Skeletal muscle satellite cell (primary cell): ENCODE measurements at regions not wholly inside any gene's neighbourhood (a gene's known extent, or its start where the extent isn't known, plus 50 kb on each side); places are given as distances from the start of the nearest gene placed in this dataset.

Source experiments
- H3K27me3 ChIP-seq: 2 replicates; pipeline ENCODE4 v1.7.0; 2013; ENCODE audit warnings: low read length; ENCODE audit not compliant: control insufficient read depth, insufficient read depth
- H3K36me3 ChIP-seq: 2 replicates; pipeline ENCODE4 v1.7.0; 2013; ENCODE audit warnings: mild to moderate bottlenecking, control low read depth, low read length; ENCODE audit not compliant: insufficient read depth
- H3K4me1 ChIP-seq: 2 replicates; pipeline ENCODE4 v1.7.0; 2013; ENCODE audit warnings: low read length; ENCODE audit not compliant: control insufficient read depth, insufficient read depth
- H3K4me2 ChIP-seq: 2 replicates; pipeline ENCODE4 v1.7.0; 2013; ENCODE audit warnings: mild to moderate bottlenecking, low read length
- H3K4me3 ChIP-seq: 2 replicates; pipeline ENCODE4 v1.7.0; 2013; ENCODE audit warnings: low read length
- H3K9ac ChIP-seq: 2 replicates; pipeline ENCODE4 v1.7.0; 2013; ENCODE audit warnings: mild to moderate bottlenecking, low read depth, low read length, moderate library complexity
- H3K9me3 ChIP-seq: replicated peaks from 2 replicates; pipeline ENCODE4 v1.7.0; 2013; ENCODE audit warnings: mild to moderate bottlenecking, control low read depth, low read length

GRCh38 chr6:79833264-79833963 is 113.9 kb downstream of the ELOVL4 start:
- H3K4me3 ChIP-seq: no peak overlapping the region
- H3K27me3 ChIP-seq: no peaks in the 10 kb centered on the region
- no peaks in the 10 kb centered on the region for H3K4me1 ChIP-seq
- no peaks in the 10 kb centered on the region for H3K36me3 ChIP-seq
- no peaks in the 10 kb centered on the region for H3K9me3 ChIP-seq
- H3K9ac ChIP-seq: no peak overlapping the region
- no peak overlapping the region for H3K4me2 ChIP-seq

DNA sequence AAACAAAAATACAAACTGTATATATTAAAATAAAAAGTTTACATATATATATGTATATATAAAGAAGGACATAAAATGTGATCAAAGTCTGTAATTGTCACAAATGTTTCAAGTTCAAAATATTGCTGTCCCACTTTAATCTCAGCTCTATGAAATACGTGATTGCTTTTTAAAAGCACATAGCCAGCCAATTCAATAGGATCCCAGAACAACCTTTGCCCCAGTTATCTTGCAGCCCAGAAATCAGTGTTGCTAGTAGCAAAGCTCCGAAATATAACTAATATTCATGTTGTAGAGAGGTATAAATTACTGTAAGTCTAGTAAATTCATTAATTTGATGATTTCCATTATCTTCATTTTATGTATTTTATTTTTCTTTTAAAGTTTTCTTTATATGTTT is 114.6 kb downstream of the ELOVL4 start:
- H3K4me3 ChIP-seq: no peak overlapping the region
- H3K4me2 ChIP-seq: no peak overlapping the region
- H3K27me3 ChIP-seq: no peaks in the 10 kb centered on the region
- H3K4me1 ChIP-seq: no peaks in the 10 kb centered on the region
- no peak overlapping the region for H3K9ac ChIP-seq
- no peaks in the 10 kb centered on the region for H3K9me3 ChIP-seq
- no peaks in the 10 kb centered on the region for H3K36me3 ChIP-seq

DNA sequence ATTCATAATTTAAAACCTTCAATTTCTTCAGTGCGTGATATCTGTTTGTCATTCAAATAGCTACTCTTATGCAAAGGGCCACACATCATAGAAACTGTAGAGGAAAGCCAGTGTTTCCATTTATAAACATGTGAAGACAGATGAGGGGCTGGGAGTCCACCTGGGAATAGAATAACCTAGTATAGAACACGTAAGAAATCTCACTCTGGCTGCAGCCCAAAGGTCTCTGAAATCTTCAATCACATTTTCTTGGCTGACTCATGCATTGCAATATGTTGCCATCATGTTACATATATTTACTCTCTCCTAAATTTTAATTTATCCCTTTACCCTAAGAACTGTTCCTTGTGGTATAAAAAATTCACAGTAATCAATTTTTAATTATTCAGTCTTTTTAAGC is 123.2 kb downstream of the ELOVL4 start:
- Histone ChIP-seq H3K9ac (no peak overlapping the region), H3K4me3 (no peak overlapping the region), H3K36me3 (no peaks in the 10 kb centered on the region), H3K27me3 (peaks cover 17% of the 10 kb centered on the region), H3K4me2 (no peak overlapping the region), H3K4me1 (no peaks in the 10 kb centered on the region), H3K9me3 (no peaks in the 10 kb centered on the region)

DNA sequence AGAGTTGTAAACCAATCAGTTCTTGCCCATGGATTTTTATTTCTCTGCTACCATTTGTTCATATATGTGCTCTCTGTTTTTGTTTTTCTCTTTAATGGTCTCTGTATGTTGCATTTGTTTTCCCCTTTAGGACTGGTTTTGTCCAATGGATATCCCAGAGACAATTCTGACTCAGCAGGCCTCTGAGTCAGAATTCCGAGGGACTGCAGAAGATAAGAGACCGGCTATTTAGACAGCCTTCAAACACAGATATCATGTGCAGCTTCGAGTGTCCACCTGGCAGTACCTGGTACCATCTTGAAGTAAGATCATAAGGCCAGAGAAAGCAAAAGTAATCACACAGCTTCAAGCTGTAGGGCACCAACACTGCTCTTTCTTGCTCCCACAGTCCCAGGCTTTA is 125.5 kb downstream of the ELOVL4 start:
- Histone ChIP-seq H3K4me2 (no peak overlapping the region), H3K9ac (no peak overlapping the region), H3K4me3 (no peak overlapping the region), H3K4me1 (no peaks in the 10 kb centered on the region), H3K27me3 (peaks cover 14% of the 10 kb centered on the region), H3K36me3 (no peaks in the 10 kb centered on the region), H3K9me3 (no peaks in the 10 kb centered on the region)

GRCh38 chr6:79818471-79818870 is 128.9 kb downstream of the ELOVL4 start:
- Histone ChIP-seq H3K4me3 (no peak overlapping the region), H3K4me2 (no peak overlapping the region), H3K27me3 (peaks cover 7% of the 10 kb centered on the region), H3K9ac (no peak overlapping the region), H3K36me3 (no peaks in the 10 kb centered on the region), H3K4me1 (no peaks in the 10 kb centered on the region), H3K9me3 (no peaks in the 10 kb centered on the region)

DNA sequence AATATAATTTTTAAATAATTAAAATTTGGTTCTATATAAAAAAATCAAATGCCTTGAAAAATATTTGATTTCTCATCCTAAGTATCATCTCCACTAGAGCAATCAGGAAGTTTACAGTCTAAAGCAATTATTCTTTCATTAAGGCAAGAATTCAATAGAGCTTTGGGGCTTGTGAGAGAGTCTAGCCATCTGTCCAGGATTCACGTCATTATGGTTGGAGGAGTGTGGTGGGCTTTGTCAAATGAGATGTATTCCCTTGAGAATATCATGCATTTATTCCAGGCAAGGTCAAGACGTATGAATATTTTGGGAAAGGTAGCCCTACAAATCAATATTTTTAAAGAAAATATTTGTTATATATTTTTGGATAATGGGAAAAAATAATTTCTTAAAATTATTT is 132.4 kb downstream of the ELOVL4 start:
- Histone ChIP-seq H3K4me3 (no peak overlapping the region), H3K4me2 (no peak overlapping the region), H3K9me3 (no peaks in the 10 kb centered on the region), H3K9ac (no peak overlapping the region), H3K36me3 (no peaks in the 10 kb centered on the region), H3K27me3 (peaks cover 13% of the 10 kb centered on the region), H3K4me1 (no peaks in the 10 kb centered on the region)

DNA sequence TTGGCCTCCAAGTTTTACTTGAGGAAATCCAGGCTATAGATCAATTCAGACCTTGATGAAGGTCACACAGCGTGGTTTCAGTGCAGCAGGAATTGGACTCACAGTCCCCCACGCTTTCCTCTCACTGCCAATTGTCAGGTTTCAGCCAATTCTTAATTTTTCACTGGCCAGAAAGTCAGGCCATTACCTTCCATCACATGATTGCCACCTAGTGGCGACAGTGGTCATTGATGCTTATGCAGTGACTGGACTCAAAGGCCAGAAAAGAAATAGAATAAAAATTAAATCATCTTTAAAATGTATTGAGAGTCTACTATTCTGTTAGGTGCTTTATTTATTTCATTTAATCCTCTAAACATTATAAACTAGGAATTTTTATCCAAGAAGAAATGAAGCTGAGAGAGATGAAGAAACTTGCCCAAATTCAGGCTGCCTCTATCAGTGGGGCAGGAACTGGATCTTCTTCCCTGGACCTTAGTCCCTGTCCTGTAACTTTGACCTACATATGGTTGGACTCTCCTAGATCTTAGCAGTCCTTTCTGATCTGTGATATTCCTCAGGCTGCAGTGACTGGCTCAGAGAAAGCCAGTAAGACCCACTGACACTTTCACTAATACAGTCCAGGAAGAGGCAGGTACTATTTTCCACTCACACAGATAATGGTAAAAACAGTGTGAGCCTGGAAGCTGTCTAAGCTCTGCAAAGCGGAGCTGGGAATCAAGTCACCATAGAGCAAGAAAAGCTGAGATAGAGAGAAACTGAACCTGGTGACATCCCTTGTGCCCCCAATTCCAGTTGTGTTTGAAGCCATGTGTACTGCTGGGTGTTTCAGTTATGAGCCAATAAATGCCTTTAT is 133.3 kb downstream of the ELOVL4 start:
- Histone ChIP-seq H3K4me2 (no peak overlapping the region), H3K36me3 (no peaks in the 10 kb centered on the region), H3K9me3 (no peaks in the 10 kb centered on the region), H3K9ac (no peak overlapping the region), H3K4me1 (no peaks in the 10 kb centered on the region), H3K27me3 (peaks cover 13% of the 10 kb centered on the region), H3K4me3 (no peak overlapping the region)

- H3K4me3 ChIP-seq: no peak overlapping the region
- no peaks in the 10 kb centered on the region for H3K4me1 ChIP-seq
- no peak overlapping the region for H3K4me2 ChIP-seq
- peaks cover 10% of the 10 kb centered on the region for H3K27me3 ChIP-seq
- H3K9me3 ChIP-seq: no peaks in the 10 kb centered on the region
- no peak overlapping the region for H3K9ac ChIP-seq
- no peaks in the 10 kb centered on the region for H3K36me3 ChIP-seq
Observed at GRCh38 chr6:79813143-79813850, 134.1 kb downstream of the ELOVL4 start.

DNA sequence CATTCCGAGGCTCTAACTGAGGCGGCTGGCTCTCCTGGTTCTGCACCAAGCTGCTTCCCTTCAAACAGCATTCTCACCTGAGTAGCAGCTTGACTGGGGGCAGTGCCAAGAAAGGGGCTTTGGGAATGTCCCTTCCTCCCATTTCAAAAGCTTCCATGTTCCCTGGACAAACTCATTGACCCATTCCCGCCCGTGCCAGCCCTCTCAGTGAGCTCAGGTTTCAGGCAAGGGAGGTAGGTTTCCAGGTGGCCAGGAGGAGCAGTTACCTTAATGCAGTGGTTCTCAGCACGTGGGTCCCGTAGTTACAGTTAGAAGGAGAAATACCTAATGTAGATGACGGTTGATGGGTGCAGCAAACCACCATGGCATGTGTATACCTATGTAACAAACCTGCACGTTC is 135.2 kb downstream of the ELOVL4 start:
- Histone ChIP-seq H3K4me3 (no peak overlapping the region), H3K9me3 (no peaks in the 10 kb centered on the region), H3K36me3 (no peaks in the 10 kb centered on the region), H3K4me1 (no peaks in the 10 kb centered on the region), H3K4me2 (no peak overlapping the region), H3K9ac (no peak overlapping the region), H3K27me3 (peaks cover 9% of the 10 kb centered on the region)

DNA sequence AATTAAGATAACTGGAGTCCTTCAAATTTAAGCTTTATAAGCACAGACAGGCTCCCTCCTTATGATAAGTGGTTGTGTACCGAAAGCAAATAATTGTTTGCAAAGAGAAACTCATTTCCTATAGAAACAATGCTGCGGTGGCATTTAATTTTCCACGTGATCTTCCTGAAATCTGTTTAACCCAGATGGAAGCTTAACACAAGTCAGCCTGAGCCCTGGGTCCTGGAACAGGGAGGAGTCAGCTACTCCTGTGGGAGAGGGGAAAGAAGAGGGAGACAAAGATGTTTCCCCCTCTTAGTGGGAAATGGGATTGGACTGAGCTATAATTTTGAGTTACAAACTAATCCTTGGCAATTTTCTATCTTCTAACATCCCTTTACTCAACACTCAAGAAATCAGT is 136.5 kb downstream of the ELOVL4 start:
- peaks cover 9% of the 10 kb centered on the region for H3K27me3 ChIP-seq
- no peaks in the 10 kb centered on the region for H3K4me1 ChIP-seq
- no peak overlapping the region for H3K9ac ChIP-seq
- no peak overlapping the region for H3K4me3 ChIP-seq
- H3K4me2 ChIP-seq: no peak overlapping the region
- no peaks in the 10 kb centered on the region for H3K9me3 ChIP-seq
- H3K36me3 ChIP-seq: no peaks in the 10 kb centered on the region

- no peak overlapping the region for H3K4me3 ChIP-seq
- H3K9ac ChIP-seq: no peak overlapping the region
- H3K27me3 ChIP-seq: peaks cover 9% of the 10 kb centered on the region
- no peaks in the 10 kb centered on the region for H3K9me3 ChIP-seq
- no peaks in the 10 kb centered on the region for H3K36me3 ChIP-seq
- H3K4me2 ChIP-seq: no peak overlapping the region
- H3K4me1 ChIP-seq: no peaks in the 10 kb centered on the region
Observed at GRCh38 chr6:79810185-79810705, 137.1 kb downstream of the ELOVL4 start.
